Testis (tissue), 2 donors: ENCODE measurements at regions not wholly inside any gene's neighbourhood (a gene's known extent, or its start where the extent isn't known, plus 50 kb on each side); places are given as distances from the start of the nearest gene placed in this dataset.

Experiments
- DNase-seq: peaks from one replicate; pipeline ENCODE4 v3.0.0-alpha.2; 2019
- H3K27ac ChIP-seq, 2 donors: fragments of 200-600 bp; sonication (generic); one replicate each; pipeline ENCODE4 v1.5.1; 2019
- H3K27me3 ChIP-seq: fragments of 200-600 bp; sonication (generic); one replicate; pipeline ENCODE4 v1.5.1; 2019
- H3K36me3 ChIP-seq: fragments of 200-600 bp; sonication (generic); one replicate; pipeline ENCODE4 v1.5.1; 2017; ENCODE audit warnings: low read depth; ENCODE audit errors: missing control alignments
- H3K4me1 ChIP-seq: fragments of 200-600 bp; sonication (generic); one replicate; pipeline ENCODE4 v1.5.1; 2019
- H3K4me3 ChIP-seq, 2 donors: fragments of 200-600 bp; sonication (generic); one replicate each; pipeline ENCODE4 v1.5.1; 2017 to 2019
- H3K9me3 ChIP-seq: fragments of 200-600 bp; sonication (generic); one replicate; pipeline ENCODE4 v1.5.1; 2017
- CTCF ChIP-seq, 3 experiments: fragments of 450-650 bp in 2 of 3; fragments of 200-600 bp in 1 of 3; sonication (generic) in 1 of 3; IDR thresholded peaks; one replicate each; pipeline ENCODE4 v1.5.1; 2016 to 2019; ENCODE audit warnings: antibody characterized with exemption in 3 of 3, mild to moderate bottlenecking in 2 of 3, moderate library complexity in 1 of 3
- POLR2A ChIP-seq: fragments of 450-650 bp; IDR thresholded peaks from one replicate; pipeline ENCODE4 v1.6.1; 2017; ENCODE audit warnings: antibody characterized with exemption, mild to moderate bottlenecking, moderate library complexity
- WGBS, 2 donors: methylation state at CpG; one replicate each; pipeline ENCODE4 v1.1.5; 2018; 5-methylcytosine and 5-hydroxymethylcytosine counted together
- intact Hi-C: fragments of 100-400 bp; cut with DNase I; formaldehyde crosslinking; loops from one replicate; pipeline ENCODE4 v1.15.1; 2023; ENCODE audit warnings: low total_unique reads

GRCh38 chr2:123051136-123051535 lies 974.0 kb upstream of the CNTNAP5 start:
- TF ChIP-seq CTCF (IDR thresholded peaks at IDR 0.05): no peak
- Histone ChIP-seq H3K4me3 (no peak overlapping the region), H3K9me3 (no peaks in the 10 kb centered on the region), H3K4me1 (no peaks in the 10 kb centered on the region), H3K27me3 (no peaks in the 10 kb centered on the region), H3K36me3 (no peaks in the 10 kb centered on the region), H3K27ac (no peak overlapping the region)
- intact Hi-C loops: no loop called here
- 69 to 71% methylated on average over 2 of the region's 2 CpGs for WGBS, 2 donors
- DNase-seq: no peak

- H3K4me3 ChIP-seq: no peak overlapping the region
- TF ChIP-seq CTCF (IDR thresholded peaks at IDR 0.05) (no peak), POLR2A (no peak)
- 75 to 87% methylated on average over 2 of the region's 2 CpGs for WGBS, 2 donors
These were observed 963.6 kb upstream of the CNTNAP5 start for GRCh38 chr2:123061534-123061933.

GRCh38 chr2:123073371-123073770 lies 951.7 kb upstream of the CNTNAP5 start:
- H3K27me3 ChIP-seq: no peaks in the 10 kb centered on the region
- WGBS, 2 donors: 39 to 89% methylated on average over 1 of the region's 1 CpG
- no peaks in the 10 kb centered on the region for H3K4me1 ChIP-seq
- no peak overlapping the region for H3K27ac ChIP-seq
- no peak overlapping the region for H3K4me3 ChIP-seq
- no peak for TF ChIP-seq CTCF (IDR thresholded peaks at IDR 0.05)
- no peak for TF ChIP-seq POLR2A
- H3K9me3 ChIP-seq: no peaks in the 10 kb centered on the region
- intact Hi-C loops: no loop called here
- no peak for DNase-seq
- no peaks in the 10 kb centered on the region for H3K36me3 ChIP-seq

More at GRCh38 chr2:123061534-123061933, 963.6 kb upstream of the CNTNAP5 start:
- H3K9me3 ChIP-seq: no peaks in the 10 kb centered on the region
- H3K27ac ChIP-seq: no peak overlapping the region
- no peak for DNase-seq
- no peaks in the 10 kb centered on the region for H3K36me3 ChIP-seq
- intact Hi-C loops: no loop called here
- H3K4me1 ChIP-seq: no peaks in the 10 kb centered on the region
- H3K27me3 ChIP-seq: no peaks in the 10 kb centered on the region

- H3K9me3 ChIP-seq: no peaks in the 10 kb centered on the region
- intact Hi-C loops: no loop called here
- no peak overlapping the region for H3K4me3 ChIP-seq
- no peak for DNase-seq
- TF ChIP-seq CTCF (IDR thresholded peaks at IDR 0.05) (no peak), POLR2A (no peak)
- no peaks in the 10 kb centered on the region for H3K36me3 ChIP-seq
- H3K27me3 ChIP-seq: no peaks in the 10 kb centered on the region
- H3K4me1 ChIP-seq: no peaks in the 10 kb centered on the region
- H3K27ac ChIP-seq: no peak overlapping the region
These were observed 951.1 kb upstream of the CNTNAP5 start for GRCh38 chr2:123073956-123074355.

- Histone ChIP-seq H3K27ac (no peak overlapping the region), H3K4me1 (no peaks in the 10 kb centered on the region), H3K4me3 (no peak overlapping the region), H3K9me3 (no peaks in the 10 kb centered on the region), H3K36me3 (no peaks in the 10 kb centered on the region), H3K27me3 (no peaks in the 10 kb centered on the region)
- 77 to 85% methylated on average over 2 of the region's 2 CpGs for WGBS, 2 donors
- intact Hi-C loops: no loop called here
- TF ChIP-seq POLR2A (no peak), CTCF (IDR thresholded peaks at IDR 0.05) (no peak)
- DNase-seq: no peak
These were observed 948.0 kb upstream of the CNTNAP5 start for GRCh38 chr2:123077101-123077500.
